ENCODE measurements at regions not wholly inside any gene's neighbourhood (a gene's known extent, or its start where the extent isn't known, plus 50 kb on each side); places are given as distances from the start of the nearest gene placed in this dataset.
A peak's percentile ranks its signal among the peaks of the same experiment; 100 is the strongest.
"Not testable (repeated sequence)": the region's sequence is repeated elsewhere in the genome, so short reads cannot be mapped to it uniquely, and the experiment has no call there.

DNA sequence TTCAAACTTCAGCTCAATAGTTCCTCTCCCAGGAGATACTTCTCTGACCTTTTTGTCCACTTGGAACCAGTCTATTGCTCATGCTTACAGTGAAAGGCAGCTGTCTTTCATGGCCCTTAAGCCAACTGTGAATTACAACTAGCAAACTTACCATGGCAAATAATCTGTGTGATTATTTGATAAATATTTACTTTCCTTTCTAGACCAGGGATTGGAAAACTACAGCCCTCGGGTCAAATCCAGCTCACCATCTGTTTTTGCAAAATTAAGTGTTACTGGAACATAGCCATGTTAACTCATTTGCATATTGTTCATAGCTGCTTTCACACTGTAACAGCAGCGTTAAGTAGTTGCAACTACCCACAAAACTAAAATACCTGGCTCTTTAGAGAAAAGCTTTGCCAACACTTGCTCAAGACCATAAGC, 289.1 kb upstream of the MCTP2 start:
- Mint-ChIP-seq H3K27ac (no peak overlapping the region), H3K4me1 (no peaks in the 10 kb centered on the region), H3K9me3 (no peaks in the 10 kb centered on the region), H3K27me3 (peaks cover 2% of the 10 kb centered on the region), H3K4me3 (no peak overlapping the region), H3K36me3 (ENCODE audit: low read depth) (no peaks in the 10 kb centered on the region)
- ATAC-seq (replicated peaks): no peak

DNA sequence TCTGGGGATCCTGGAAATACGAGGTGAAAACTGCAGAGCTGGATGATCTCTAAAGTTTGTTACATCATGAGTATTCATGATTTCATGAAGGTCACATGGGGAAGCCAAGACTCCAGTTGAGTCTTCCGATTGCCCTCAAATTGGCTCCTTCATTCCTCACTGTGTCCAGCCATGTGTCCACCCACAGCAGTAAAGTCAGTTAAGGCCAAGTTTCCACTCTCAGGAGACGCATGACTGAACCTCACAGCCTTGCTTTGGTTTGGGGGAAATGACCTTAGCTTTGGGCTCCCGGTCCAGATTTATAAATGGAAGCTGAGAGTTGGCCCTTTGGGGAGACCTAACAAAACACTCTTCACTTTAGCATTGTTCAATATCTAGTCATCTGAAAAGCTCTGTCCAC, 289.7 kb upstream of the MCTP2 start:
- H3K27ac Mint-ChIP-seq: no peak overlapping the region
- peaks cover 2% of the 10 kb centered on the region for H3K27me3 Mint-ChIP-seq
- no peak for ATAC-seq (replicated peaks)
- no peaks in the 10 kb centered on the region for H3K4me1 Mint-ChIP-seq
- H3K9me3 Mint-ChIP-seq: no peaks in the 10 kb centered on the region
- H3K36me3 Mint-ChIP-seq (ENCODE audit: low read depth): no peaks in the 10 kb centered on the region
- H3K4me3 Mint-ChIP-seq: no peak overlapping the region

DNA sequence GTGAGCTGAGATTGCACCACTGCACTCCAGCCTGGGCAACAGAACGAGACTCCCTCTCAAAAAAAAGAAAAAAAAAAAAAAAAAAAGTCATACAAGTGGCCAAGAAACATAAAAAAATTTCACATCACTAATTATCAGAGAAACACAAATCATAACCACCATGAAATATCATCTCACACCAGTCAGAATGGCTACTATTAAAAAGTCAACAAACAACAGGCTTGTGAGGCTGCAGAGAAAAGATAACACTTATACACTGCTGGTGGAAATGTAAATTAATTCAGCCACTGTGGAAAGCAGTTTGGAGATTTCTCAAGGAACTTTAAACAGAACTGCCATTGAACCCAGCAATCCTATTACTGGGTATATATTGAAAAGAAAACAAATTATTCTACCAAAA, 291.1 kb upstream of the MCTP2 start:
- Mint-ChIP-seq H3K4me1 (no peaks in the 10 kb centered on the region), H3K27me3 (peaks cover 2% of the 10 kb centered on the region), H3K36me3 (ENCODE audit: low read depth) (no peaks in the 10 kb centered on the region), H3K9me3 (no peaks in the 10 kb centered on the region), H3K27ac (no peak overlapping the region), H3K4me3 (no peak overlapping the region)
- no peak for ATAC-seq (replicated peaks)

DNA sequence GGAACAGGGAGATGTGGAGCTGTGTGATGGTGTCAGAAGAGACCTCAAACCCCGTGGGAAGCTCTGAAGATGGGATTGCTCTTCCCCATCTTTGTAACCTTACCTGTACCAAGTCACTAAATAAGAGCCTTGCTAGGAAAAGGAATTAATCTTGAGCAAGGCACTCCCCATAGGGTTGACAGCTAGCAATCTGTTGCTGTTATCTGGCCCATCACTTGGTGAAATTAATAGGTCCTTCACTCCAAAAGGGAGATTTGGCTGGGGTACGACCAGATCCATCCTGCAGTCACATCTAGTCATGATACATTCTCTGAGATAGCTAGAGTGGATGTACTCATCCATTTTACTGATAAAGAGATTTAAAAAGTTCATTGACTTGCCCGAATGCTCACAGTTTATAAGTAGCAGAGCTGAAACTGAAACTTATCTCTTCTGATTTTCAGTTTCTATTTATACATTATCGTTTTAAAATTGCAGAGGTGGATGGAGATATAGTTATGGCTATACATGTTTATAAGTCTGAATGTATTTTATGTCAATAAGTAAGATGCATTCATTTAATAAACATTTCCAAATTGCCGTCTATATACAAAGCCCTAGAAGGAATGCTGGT, 299.1 kb upstream of the MCTP2 start:
- H3K27me3 Mint-ChIP-seq: peaks cover 3% of the 10 kb centered on the region
- H3K4me1 Mint-ChIP-seq: peaks cover 7% of the 10 kb centered on the region
- peak overlapping the region; percentile 2 for H3K4me3 Mint-ChIP-seq
- peak overlapping the region; percentile 1 for H3K27ac Mint-ChIP-seq
- no peaks in the 10 kb centered on the region for H3K9me3 Mint-ChIP-seq
- H3K36me3 Mint-ChIP-seq (ENCODE audit: low read depth): no peaks in the 10 kb centered on the region
- ATAC-seq (replicated peaks): peak; percentile 42

DNA sequence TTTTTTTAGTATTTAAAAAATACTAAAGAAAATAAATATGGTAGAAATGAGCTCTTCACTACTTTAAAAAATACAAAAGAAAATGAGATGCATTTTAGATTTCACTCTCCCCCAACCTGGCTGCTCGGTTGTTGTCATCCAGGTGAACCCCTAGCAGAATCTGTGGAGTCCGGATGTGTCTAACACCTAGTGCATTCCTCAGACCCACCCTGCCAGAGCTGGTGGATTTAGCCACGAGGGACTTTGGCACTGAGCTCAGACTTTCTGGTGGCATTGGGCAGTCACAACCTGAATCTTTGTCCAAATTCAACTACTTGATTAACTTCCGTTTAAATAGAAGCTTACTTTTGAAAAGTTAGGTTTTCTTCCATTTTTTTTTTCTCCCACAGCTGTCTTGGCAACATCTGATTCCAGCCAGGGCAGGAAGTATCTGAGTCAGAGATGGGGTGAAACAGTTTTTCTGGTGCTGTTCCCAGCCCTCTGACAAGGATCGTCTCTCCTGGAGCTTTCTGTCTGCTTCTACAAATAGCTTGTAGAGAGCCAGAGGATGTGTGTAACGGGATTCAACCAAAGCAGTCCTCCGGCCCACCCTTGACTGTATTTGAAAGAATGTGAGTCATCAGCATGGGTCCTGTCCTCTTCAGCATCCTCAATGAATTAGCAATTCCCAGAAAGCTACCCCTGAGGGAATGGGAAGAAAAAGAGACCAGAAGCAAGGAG, 301.8 kb upstream of the MCTP2 start:
- Mint-ChIP-seq H3K4me3 (no peak overlapping the region), H3K9me3 (no peaks in the 10 kb centered on the region), H3K36me3 (ENCODE audit: low read depth) (no peaks in the 10 kb centered on the region), H3K27ac (no peak overlapping the region), H3K4me1 (peaks cover 7% of the 10 kb centered on the region), H3K27me3 (peaks cover 3% of the 10 kb centered on the region)
- ATAC-seq (replicated peaks): no peak

DNA sequence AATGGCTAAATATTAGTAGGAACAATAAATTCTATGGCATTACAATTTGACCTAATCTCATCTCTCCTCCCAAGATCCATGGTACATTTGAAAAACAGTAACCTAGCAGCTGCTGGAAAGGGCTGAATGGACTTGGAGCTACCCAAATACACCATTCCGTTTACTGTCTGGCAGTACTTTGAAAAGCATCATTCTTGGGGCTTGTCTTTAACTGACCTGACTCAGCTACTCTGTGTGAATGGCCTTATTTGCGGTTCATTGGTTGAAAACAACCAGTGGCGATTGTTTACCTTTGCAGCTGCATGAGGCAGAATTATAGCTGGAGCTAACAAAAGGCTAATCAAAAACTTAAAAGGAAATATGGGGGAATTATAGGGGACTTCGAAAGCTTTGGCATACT, 311.2 kb upstream of the MCTP2 start:
- no peaks in the 10 kb centered on the region for H3K36me3 Mint-ChIP-seq (ENCODE audit: low read depth)
- H3K9me3 Mint-ChIP-seq: peaks cover 15% of the 10 kb centered on the region
- no peak for ATAC-seq (replicated peaks)
- no peak overlapping the region for H3K27ac Mint-ChIP-seq
- H3K27me3 Mint-ChIP-seq: no peaks in the 10 kb centered on the region
- no peak overlapping the region for H3K4me3 Mint-ChIP-seq
- no peaks in the 10 kb centered on the region for H3K4me1 Mint-ChIP-seq

DNA sequence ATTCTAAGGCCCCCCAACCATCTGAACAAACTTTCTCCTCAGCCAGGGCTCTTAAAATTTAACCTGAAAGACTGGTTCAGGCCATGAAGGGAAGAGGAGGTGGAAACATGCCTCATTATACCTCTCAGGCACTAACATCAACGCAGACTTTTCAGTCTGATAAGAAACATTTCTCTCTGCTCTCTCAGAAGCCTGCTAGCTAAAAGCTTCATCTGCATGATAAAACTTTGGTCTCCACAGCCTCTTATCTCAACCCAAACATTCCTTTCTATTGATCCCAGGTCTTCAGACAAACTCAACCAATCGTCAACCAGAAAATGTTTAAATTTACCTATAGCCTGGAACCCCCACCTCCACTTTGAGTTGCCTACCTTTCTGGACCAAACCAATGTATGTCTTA, 312.6 kb upstream of the MCTP2 start:
- H3K9me3 Mint-ChIP-seq: peaks cover 15% of the 10 kb centered on the region
- not testable (repeated sequence) for H3K36me3 Mint-ChIP-seq (ENCODE audit: low read depth); H3K4me1 Mint-ChIP-seq; H3K27me3 Mint-ChIP-seq; ATAC-seq (replicated peaks); H3K27ac Mint-ChIP-seq; H3K4me3 Mint-ChIP-seq

DNA sequence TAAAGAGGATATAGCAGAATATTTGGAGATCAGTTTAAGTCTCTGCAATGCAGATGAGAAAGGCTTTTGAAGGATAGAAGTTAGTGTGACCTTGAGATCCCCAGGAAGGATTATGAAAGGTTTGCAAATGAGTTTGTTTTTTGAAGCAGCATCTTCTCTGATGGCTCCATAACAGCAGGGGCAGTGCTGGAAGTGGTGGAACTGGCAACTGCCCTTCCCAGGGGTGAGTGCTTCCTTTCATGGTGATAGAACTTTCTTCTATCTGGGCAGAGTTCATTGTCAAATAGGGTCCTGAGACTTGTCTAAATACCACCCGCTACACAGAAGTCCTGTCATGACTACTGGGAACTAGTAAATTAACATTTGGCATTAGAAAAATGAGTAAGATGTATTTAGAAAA, 314.2 kb upstream of the MCTP2 start:
- Mint-ChIP-seq H3K27me3 (no peaks in the 10 kb centered on the region), H3K4me1 (no peaks in the 10 kb centered on the region), H3K4me3 (no peak overlapping the region), H3K36me3 (ENCODE audit: low read depth) (no peaks in the 10 kb centered on the region), H3K9me3 (peaks cover 5% of the 10 kb centered on the region), H3K27ac (no peak overlapping the region)
- no peak for ATAC-seq (replicated peaks)

DNA sequence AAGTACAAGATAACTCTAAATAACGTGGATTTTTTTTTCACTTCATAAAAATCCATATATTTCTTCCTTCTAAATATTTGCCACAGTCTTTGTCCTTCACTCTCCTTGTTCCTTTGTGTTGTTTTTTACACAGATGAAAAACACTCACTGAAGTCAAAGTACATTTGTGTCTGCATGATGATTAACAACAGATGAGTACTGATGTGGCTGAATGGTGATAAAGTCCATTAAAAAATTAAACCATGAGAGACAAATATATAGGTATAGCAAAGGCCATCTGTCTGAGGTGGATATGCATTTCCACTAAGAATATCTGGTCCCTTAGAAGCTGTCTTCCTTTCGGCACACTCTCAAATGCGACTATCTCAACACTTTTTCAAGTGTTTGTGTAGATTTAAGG, 317.5 kb upstream of the MCTP2 start:
- no peaks in the 10 kb centered on the region for H3K4me1 Mint-ChIP-seq
- no peaks in the 10 kb centered on the region for H3K9me3 Mint-ChIP-seq
- no peak for ATAC-seq (replicated peaks)
- no peaks in the 10 kb centered on the region for H3K36me3 Mint-ChIP-seq (ENCODE audit: low read depth)
- no peak overlapping the region for H3K27ac Mint-ChIP-seq
- H3K27me3 Mint-ChIP-seq: no peaks in the 10 kb centered on the region
- H3K4me3 Mint-ChIP-seq: no peak overlapping the region

DNA sequence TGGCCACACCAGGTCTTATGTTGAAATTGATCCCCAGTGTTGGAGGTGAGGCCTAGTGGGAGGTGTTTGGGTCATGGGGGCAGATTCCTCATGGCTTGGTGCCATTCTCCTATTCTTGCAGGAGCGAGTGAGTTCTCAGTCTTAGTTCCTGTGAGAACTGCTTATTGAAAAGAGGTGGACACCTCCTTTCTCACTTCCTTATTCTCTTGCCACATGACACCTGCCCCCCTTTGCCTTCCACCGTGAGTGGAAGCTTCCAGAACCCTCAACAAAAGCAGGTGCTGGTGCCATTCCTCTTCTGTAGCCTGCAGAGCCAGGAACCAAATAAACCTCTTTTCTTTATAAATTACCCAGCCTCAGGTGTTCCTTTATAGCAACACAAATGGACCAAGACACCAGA, 318.1 kb upstream of the MCTP2 start:
- no peaks in the 10 kb centered on the region for H3K27me3 Mint-ChIP-seq
- no peaks in the 10 kb centered on the region for H3K36me3 Mint-ChIP-seq (ENCODE audit: low read depth)
- ATAC-seq (replicated peaks): no peak
- no peak overlapping the region for H3K4me3 Mint-ChIP-seq
- no peak overlapping the region for H3K27ac Mint-ChIP-seq
- H3K4me1 Mint-ChIP-seq: no peaks in the 10 kb centered on the region
- no peaks in the 10 kb centered on the region for H3K9me3 Mint-ChIP-seq

DNA sequence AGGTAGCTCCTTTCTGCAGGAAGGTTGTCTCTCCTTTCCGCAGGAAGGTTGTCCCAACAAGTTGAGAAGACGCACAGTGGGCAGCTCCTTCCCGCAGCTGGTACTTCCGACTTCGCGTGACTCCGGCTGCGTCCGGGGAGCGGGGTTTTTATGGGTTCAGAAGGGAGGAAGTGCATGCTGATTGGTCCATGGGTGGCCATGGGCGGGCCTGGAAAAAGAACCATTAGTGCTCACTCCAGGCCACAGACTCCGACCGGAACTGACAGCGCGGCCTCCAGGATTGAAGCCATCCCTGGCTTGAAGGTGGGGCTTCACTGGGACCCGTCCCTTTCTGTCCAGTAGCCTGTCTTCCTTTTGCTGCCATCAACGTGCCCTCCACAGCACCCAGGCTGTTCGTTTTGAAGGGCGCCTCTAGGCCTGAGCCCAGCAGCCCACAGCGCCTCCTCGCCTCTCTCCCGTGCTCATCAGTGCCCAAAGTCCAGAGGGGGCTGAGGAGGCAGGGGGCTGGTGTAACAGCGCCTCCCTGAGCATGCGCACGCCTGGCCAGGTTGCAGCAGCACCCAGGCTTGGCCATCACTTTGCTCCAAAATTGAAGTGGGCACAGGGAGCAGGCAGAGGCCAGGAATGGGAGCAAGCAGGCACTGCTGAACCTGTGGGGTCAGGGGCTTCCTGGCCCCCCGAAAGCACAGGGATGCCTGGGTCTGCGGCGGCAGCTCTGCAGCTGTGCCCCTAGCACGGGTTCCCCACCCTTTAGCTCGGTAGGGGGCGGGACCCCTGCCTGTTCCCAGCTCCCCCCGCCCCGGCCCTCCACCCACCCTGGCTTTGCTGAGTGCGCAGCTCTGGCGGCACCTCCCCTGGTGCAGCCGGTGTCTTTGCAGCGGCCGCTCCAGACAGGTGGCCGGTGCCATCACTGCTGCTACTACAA, 330.6 kb upstream of the MCTP2 start:
- Mint-ChIP-seq H3K4me1 (no peaks in the 10 kb centered on the region), H3K27me3 (no peaks in the 10 kb centered on the region), H3K4me3 (no peak overlapping the region), H3K27ac (no peak overlapping the region), H3K9me3 (no peaks in the 10 kb centered on the region), H3K36me3 (ENCODE audit: low read depth) (no peaks in the 10 kb centered on the region)
- ATAC-seq (replicated peaks): no peak

DNA sequence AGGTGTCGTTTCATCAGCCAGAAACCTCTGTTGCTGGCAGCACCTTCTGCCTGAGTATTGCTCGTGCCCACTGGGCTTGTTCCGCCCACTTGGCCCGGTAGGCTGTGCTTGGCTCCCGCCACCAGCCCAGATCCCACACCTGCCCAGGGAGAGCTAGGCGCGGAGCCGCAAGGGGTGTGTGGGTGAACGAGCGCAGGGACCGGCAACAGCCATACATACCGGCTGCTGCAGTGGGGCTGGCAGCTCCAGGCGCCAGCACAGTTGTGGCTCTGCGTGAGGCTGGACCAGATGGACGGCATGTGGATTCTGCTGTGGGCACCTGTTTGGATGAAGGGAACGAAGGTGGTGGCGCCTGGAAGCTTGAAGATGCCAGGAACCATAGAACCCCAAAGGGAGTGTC, 331.5 kb upstream of the MCTP2 start:
- no peak for ATAC-seq (replicated peaks)
- no peaks in the 10 kb centered on the region for H3K36me3 Mint-ChIP-seq (ENCODE audit: low read depth)
- no peaks in the 10 kb centered on the region for H3K9me3 Mint-ChIP-seq
- no peaks in the 10 kb centered on the region for H3K27me3 Mint-ChIP-seq
- no peak overlapping the region for H3K4me3 Mint-ChIP-seq
- no peak overlapping the region for H3K27ac Mint-ChIP-seq
- no peaks in the 10 kb centered on the region for H3K4me1 Mint-ChIP-seq

DNA sequence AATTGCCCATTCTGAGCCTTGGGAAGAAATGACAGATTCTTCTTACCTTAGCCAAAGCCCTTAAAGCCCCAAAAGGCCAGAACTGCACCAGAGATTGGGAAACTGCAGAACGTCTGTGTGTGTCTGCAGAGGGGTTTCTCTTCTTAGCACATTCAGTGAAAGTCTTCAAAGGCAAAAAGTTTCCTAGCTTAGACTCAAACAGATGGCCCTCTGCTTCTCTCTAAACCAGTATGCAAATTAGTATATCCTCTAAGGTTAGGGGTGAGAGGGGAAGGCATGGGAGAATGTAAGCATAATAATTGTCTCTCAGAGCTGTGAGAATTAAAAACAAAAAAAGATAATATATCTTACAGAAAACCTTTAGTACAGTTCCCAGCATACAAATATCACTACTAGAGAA, 334.0 kb upstream of the MCTP2 start:
- Mint-ChIP-seq H3K27me3 (no peaks in the 10 kb centered on the region), H3K36me3 (ENCODE audit: low read depth) (no peaks in the 10 kb centered on the region), H3K9me3 (no peaks in the 10 kb centered on the region), H3K4me1 (no peaks in the 10 kb centered on the region), H3K4me3 (no peak overlapping the region), H3K27ac (no peak overlapping the region)
- no peak for ATAC-seq (replicated peaks)

DNA sequence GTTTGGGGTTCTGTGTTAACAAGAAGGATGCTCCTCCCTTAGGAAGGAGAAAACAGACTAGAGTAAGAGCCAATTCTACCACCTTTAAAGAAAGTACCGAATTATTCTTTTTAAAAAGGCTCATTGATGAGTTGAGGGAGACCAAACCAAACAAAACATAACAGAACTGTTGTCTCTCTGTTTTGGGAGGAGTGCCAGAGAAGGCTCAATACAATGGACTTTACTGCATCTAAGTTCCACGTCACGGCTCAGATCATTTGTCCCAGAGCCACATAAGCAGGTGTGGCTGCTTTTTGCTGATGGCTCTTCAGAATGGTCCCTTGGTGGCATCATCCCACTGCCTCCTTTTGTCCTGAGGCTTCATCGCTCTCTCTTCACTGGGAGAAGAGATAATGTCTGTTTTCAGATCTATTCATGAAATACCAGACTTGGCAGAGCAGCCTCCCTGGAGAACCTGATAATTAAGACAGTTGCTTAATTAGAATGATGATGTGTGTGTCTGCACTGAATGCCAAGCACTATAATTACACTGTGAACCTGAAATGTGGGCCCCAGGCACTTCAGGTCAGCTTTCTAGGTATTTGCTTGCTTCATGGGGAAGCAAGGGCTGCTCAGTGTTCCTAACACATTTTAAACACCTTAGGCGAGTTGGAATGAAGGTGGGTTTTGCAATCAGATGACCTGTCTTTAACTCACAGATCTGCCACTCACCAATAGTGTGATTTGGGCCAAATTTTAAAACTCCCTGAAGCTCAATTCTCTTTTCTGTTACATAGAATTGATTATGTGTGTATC, 335.2 kb upstream of the MCTP2 start:
- Mint-ChIP-seq H3K4me3 (no peak overlapping the region), H3K4me1 (no peaks in the 10 kb centered on the region), H3K27me3 (peaks cover under 1% of the 10 kb centered on the region), H3K36me3 (ENCODE audit: low read depth) (no peaks in the 10 kb centered on the region), H3K9me3 (no peaks in the 10 kb centered on the region), H3K27ac (no peak overlapping the region)
- ATAC-seq (replicated peaks): no peak
